ENCODE measurements at regions not wholly inside any gene's neighbourhood (a gene's known extent, or its start where the extent isn't known, plus 50 kb on each side); places are given as distances from the start of the nearest gene placed in this dataset.

GRCh38 chr20:22525069-22525820 is 59.1 kb downstream of the FOXA2 start (continued):
- TF ChIP-seq ZNF543 (CRISPR knock-in tag; IDR thresholded peaks at IDR 0.05) = no peak; the same call in none of the 2 replicates
- TF ChIP-seq SRSF9 (IDR thresholded peaks at IDR 0.05; ENCODE audit: borderline replicate concordance, insufficient read depth, low read depth, low read length, poor library complexity, severe bottlenecking) = no peak
- 0 out of 2 replicates have a peak, but pooled peaks have one; percentile 26 for TF ChIP-seq THAP7 (CRISPR knock-in tag; IDR thresholded peaks at IDR 0.05)
- no peak for TF ChIP-seq ZNF10 (CRISPR knock-in tag; IDR thresholded peaks at IDR 0.05; ENCODE audit: borderline replicate concordance, low read depth)
- no peak for TF ChIP-seq U2AF1 (optimal IDR thresholded peaks at IDR 0.05; ENCODE audit: low read depth, low read length)
- TF ChIP-seq PHF8 (CRISPR knock-in tag; IDR thresholded peaks at IDR 0.05) = no peak
- peak; percentile 83; the same call in 1 of the 2 replicates for TF ChIP-seq NR2F2 (IDR thresholded peaks at IDR 0.05; ENCODE audit: borderline replicate concordance, low read depth)
- no peak for TF ChIP-seq CHD2 (IDR thresholded peaks at IDR 0.05; ENCODE audit: low read depth, low read length)
- TF ChIP-seq JDP2 (CRISPR knock-in tag; IDR thresholded peaks at IDR 0.05; ENCODE audit: borderline replicate concordance) = no peak; the same call in 1 of the 2 replicates
- peak; percentile 94 for TF ChIP-seq BRCA1 (CRISPR knock-in tag; IDR thresholded peaks at IDR 0.05)
- TF ChIP-seq ZNF44 (CRISPR knock-in tag; IDR thresholded peaks at IDR 0.05) = 0 out of 2 replicates have a peak, but pooled peaks have one; percentile 58
- TF ChIP-seq, protein P1, sequence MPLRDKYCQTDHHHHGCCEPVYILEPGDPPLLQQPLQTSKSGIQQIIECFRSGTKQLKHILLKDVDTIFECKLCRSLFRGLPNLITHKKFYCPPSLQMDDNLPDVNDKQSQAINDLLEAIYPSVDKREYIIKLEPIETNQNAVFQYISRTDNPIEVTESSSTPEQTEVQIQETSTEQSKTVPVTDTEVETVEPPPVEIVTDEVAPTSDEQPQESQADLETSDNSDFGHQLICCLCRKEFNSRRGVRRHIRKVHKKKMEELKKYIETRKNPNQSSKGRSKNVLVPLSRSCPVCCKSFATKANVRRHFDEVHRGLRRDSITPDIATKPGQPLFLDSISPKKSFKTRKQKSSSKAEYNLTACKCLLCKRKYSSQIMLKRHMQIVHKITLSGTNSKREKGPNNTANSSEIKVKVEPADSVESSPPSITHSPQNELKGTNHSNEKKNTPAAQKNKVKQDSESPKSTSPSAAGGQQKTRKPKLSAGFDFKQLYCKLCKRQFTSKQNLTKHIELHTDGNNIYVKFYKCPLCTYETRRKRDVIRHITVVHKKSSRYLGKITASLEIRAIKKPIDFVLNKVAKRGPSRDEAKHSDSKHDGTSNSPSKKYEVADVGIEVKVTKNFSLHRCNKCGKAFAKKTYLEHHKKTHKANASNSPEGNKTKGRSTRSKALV (CRISPR knock-in tag; IDR thresholded peaks at IDR 0.05) = no peak
- no peak for TF ChIP-seq ZNF737 (CRISPR knock-in tag; IDR thresholded peaks at IDR 0.05; ENCODE audit: borderline replicate concordance)
- no peak for TF ChIP-seq ZNF550 (CRISPR knock-in tag; IDR thresholded peaks at IDR 0.05; ENCODE audit: borderline replicate concordance)
- no peak for TF ChIP-seq GRHL1 (CRISPR knock-in tag; conservative IDR thresholded peaks at IDR 0.05)
- peak; percentile 83 for TF ChIP-seq SKI (IDR thresholded peaks at IDR 0.05; ENCODE audit: partially characterized antibody)
- peak; percentile 38; the same call in 1 of the 2 replicates for TF ChIP-seq ZNF703 (CRISPR knock-in tag; IDR thresholded peaks at IDR 0.05; ENCODE audit: borderline replicate concordance)
- TF ChIP-seq ELF3 (CRISPR knock-in tag; IDR thresholded peaks at IDR 0.05) = peak; percentile 87
- peak; percentile 75 for TF ChIP-seq ZNF24 (IDR thresholded peaks at IDR 0.05)
- TF ChIP-seq MXD4 (CRISPR knock-in tag; IDR thresholded peaks at IDR 0.05) = 0 out of 2 replicates have a peak, but pooled peaks have one; percentile 29
- TF ChIP-seq ZSCAN31 (CRISPR knock-in tag; IDR thresholded peaks at IDR 0.05; ENCODE audit: low read depth) = peak; percentile 78; the same call in 1 of the 2 replicates
- TF ChIP-seq SMC3 (IDR thresholded peaks at IDR 0.05; ENCODE audit: low read length) = peak; percentile 57; the same call in 1 of the 2 replicates
- TF ChIP-seq NR3C1 (CRISPR knock-in tag; IDR thresholded peaks at IDR 0.05) = no peak
- peak; percentile 78 for TF ChIP-seq TARDBP (CRISPR knock-in tag; IDR thresholded peaks at IDR 0.05)
- peak; percentile 85; the same call in 1 of the 2 replicates for TF ChIP-seq DNMT3B (CRISPR knock-in tag; conservative IDR thresholded peaks at IDR 0.05)
- TF ChIP-seq ARNTL (CRISPR knock-in tag; IDR thresholded peaks at IDR 0.05) = peak; percentile 92
- TF ChIP-seq MXI1 (IDR thresholded peaks at IDR 0.05; ENCODE audit: borderline replicate concordance, low read depth, low read length) = peak; percentile 53; the same call in 1 of the 3 replicates
- no peak; the same call in 1 of the 2 replicates for TF ChIP-seq ZNF263 (CRISPR knock-in tag; IDR thresholded peaks at IDR 0.05)

All from HepG2 (cell line).